Astrocyte (in vitro differentiated cells and primary cell): ENCODE measurements at regions not wholly inside any gene's neighbourhood (a gene's known extent, or its start where the extent isn't known, plus 50 kb on each side); places are given as distances from the start of the nearest gene placed in this dataset.

Experiments
- CTCF ChIP-seq: IDR thresholded peaks from 2 replicates; pipeline ENCODE4 v1.5.1; 2011; ENCODE audit warnings: low read depth, mild to moderate bottlenecking, inconsistent platforms, low read length, moderate library complexity; ENCODE audit not compliant: insufficient read depth
- EZH2 ChIP-seq: IDR thresholded peaks from 2 replicates; pipeline ENCODE4 v1.6.1; 2012; ENCODE audit warnings: mild to moderate bottlenecking, low read length, inconsistent platforms; ENCODE audit not compliant: insufficient read depth

- TF ChIP-seq CTCF (no peak), EZH2 (no peak)
These were observed 56.2 kb upstream of the CYSLTR1 start for GRCh38 chrX:78383594-78383993.
